ENCODE measurements at regions not wholly inside any gene's neighbourhood (a gene's known extent, or its start where the extent isn't known, plus 50 kb on each side); places are given as distances from the start of the nearest gene placed in this dataset.

DNA sequence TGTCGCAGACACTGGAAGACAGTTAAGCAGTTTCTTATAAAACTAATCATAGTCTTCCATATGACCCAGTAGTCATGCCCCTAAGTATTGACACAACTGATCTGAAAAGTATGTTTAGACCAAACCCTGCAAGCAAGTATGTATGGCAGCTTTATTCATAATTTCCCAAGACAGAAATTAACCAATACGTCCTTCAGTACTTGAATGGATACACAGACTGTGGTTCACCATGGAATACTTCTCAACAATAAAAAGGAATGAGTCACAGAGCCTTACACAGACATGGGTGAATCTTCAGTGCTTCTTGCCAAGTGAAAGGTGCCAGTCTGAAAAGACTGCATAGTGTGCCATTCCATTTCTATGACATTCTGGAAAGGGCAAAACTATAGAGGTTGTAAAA is 50.2 kb upstream of the AKR1E2 start:
- DNase-seq (ENCODE audit: low read depth in 3 of 3): no peak

DNA sequence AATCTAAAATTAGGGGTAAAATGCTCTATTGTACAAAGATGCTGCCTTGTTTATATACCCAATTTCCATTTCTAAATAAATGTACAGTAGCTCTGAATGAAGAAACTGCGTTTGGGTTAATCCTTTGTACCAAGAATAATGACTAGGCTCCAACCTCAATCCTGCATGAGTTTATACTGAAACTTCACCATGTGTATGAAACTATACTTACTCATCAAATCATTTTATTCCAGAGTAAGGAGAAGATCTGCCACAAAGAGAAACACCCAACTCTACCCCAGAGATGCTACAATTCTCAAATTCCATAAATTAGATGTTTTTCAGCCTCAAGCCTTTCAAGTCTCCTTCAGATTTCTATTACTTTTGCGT is 53.8 kb upstream of the AKR1E2 start:
- DNase-seq (ENCODE audit: low read depth in 3 of 3): no peak

DNA sequence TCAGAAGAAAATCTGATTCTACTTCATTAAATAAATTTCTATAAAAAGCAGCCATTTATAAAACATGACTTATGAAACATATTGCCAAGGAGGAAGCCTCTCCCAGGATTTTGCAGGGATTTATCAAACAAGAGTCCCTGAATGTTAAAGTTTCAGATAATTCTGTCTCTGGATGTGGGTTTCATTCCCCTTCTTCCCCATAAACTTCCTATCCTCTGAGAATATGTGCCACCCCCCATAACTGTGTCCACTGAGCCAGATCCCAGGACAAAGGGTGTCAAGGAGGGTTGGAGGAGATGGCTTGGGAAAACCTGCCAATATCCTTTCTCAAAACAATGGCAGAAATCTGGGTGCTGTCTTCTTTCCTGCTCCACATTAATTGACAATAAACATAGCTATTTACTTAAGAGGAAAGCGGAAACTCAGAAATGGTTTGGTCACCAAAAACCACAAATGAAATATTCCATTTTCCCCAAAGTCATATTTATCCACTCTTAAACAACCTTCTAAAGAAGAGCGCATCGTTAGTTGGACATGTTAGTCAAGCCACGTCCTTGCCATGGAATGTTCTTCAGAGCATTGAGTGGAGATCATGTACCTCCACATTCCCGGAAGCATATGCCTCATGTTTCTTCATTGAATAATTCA is 54.3 kb upstream of the AKR1E2 start:
- no peak for DNase-seq (ENCODE audit: low read depth in 3 of 3)

DNA sequence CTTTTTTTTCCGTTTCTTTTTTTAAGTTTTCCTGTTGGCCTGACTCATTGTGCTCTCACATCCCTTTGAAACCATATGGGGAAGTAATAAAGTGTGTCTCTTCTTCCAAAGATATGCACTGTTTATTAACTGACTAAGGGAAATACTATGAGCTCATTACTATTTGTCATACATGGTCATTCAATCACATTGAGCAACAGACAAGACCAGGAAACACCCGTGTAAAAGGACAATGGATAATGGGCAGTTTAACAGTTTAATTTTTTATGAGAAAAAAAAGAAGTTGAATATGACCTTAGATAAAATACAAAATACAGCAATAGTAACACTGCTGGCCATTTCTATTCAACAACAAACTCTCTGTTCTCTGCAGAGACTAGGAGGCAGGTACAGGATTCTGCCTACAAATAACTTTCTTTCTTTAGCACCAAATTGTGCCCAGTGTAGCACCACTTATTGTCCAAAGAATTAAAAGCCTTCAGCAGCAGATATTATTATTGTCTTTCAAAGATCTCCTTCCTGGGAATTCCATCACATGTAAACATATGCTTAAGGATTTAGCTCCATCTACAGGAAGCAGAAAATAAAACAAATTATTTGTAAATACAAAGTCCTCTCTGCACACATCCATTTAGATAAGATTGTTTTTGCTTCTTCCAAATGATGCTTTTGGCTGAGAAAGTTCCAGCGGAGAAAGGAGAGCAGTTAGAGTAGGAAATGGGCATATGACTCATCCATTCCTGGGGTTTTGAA is 55.0 kb upstream of the AKR1E2 start:
- DNase-seq (ENCODE audit: low read depth in 3 of 3): no peak

DNA sequence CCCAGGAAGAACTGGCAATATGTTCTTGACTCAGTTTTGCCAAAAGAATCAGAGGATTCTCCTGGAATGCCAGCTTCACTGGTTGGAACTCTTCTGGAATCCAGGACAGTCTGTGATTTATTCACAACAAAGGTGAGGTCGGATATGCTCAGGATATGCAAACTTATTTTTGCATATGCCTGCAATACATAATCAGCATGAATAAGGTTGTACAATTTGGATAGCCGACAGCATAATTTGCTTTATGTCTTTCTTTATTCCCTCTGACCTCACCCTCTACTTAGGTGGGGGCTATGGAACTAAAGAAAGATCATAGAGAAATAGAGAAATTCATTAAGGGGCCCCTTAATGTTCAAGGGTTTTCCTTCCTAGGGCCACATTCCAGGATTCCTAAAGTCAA is 57.6 kb upstream of the AKR1E2 start:
- no peak for DNase-seq (ENCODE audit: low read depth in 3 of 3)

DNA sequence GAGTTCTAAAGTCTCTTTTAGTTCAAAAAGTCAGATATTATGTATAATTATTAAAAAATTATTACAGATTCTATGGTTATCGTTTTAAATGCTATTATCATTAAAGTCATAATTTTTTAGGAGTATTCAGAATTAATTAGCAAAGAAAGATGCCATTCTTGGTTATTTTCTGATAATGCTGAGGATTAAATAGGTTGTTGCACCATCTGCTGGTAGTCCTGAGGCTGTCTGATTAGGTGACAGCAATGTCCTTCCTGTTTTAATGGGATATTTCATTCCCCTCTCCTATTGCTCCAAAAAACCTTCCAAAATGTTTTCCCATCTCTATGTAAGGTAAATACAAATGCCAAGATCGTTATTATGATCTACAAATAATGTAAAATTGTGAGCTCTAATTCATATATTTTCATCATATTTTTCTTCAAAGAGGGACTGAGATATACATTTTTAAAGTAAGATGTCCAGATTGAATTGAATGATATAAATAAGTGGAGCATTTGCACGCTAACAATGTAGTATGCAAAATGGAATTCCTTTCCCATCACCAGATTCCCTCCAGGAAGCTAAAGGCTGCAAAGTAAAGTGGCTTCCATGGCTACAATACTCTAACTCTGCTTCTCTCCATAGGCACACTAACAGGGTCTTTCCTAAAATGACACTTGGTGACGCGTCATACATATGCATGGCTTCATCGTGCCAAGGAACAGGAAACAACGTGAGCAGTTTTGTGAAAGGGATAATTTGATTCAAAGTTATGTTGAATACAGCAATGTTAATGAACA is 58.8 kb upstream of the AKR1E2 start:
- DNase-seq (ENCODE audit: low read depth in 3 of 3): no peak

DNA sequence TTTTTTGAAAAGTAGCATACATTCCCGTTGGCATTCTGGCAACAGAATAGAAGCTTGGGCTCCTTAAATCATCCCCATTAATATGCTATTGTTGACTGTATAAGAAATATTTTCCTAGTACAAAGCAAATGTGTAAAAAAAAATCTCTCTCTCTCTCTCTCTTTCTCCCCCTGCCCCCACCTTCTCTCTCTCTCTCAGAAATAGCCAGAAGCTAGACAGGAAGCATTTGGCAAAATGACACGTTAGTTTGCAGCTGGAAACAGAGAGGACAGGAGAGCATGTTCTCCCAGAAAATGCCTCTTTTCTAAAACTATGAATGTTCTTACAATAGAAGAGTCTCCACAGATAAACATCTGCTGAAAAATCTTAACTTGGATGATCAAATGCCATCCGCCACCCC is 59.6 kb upstream of the AKR1E2 start:
- no peak for DNase-seq (ENCODE audit: low read depth in 3 of 3)

DNA sequence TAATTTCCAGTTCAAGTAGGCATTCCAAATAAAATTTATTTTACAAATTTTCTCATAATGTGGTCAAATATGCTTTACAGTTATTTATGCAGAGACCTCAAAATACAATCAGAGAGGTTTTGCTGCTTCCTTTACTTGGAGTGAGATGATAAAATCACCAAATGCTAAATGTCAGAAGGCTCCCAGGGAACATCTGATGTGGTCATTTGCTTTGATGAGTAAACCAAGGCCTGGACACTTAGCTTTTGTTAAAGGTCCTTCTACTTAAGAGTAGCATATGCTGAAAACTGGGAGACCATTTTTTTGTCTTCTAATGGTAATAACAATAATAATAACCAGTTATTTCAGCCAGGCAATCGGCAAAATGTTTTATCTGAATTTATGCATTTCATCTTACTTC is 60.6 kb upstream of the AKR1E2 start:
- DNase-seq (ENCODE audit: low read depth in 3 of 3): no peak

DNA sequence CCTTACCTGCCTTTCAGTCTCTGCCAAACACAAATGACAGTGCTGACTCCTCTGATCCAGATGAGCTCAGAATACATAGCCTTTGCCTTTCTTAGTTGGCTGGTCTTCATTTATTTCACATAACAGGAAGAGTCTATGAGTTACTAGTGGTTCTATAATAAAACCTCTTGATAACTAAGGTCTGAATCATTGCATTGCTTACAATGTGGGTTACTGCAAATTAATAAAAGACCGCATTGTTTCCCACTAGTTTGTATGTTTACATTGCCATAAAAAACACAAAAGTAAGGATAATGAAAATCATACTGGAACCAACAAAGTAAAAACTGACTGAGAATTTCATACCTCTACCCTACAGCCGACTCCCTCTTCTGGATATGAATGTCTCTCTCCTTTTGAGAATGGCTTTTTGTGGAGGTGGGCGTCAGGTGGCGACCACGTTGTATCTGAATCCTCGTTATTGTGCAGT is 62.0 kb upstream of the AKR1E2 start:
- DNase-seq (ENCODE audit: low read depth in 3 of 3): no peak

DNA sequence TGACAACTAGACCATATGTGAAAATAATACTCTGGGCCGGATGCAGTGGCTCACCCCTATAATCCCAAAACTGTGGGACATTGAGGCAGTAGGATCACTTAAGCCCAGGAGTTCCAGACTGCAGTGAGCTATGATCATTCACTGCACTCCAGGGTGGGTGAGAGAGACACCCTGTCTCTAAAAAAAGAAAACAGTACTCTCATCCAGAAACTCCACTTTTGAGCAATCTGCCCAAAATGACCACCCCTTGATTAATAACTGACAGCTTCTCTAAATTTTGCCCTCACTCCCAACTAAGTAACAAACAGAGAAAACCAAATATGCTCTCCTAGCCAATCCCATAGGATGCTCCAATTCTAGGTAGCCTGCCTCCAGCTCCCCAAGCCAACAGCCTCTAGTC is 62.5 kb upstream of the AKR1E2 start:
- no peak for DNase-seq (ENCODE audit: low read depth in 3 of 3)

DNA sequence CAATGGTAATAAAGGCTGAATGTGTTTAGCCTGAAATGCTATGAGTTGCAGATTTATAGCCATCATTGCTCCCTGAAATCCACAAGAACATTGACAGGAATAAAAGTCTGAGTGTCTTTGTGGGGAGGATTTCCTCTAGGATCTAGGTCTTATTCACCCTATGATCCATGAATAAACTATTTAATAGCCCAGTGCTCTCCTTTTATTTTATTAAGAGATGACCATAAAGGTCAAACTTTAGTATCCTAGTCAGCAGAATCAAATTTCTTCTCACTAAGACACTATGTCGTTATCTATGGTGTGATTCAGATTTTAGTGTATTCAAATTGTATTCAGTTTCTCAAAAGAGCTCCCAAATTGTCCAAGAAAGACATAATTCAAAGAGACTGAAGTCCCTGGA is 67.8 kb upstream of the AKR1E2 start:
- no peak for DNase-seq (ENCODE audit: low read depth in 3 of 3)

DNA sequence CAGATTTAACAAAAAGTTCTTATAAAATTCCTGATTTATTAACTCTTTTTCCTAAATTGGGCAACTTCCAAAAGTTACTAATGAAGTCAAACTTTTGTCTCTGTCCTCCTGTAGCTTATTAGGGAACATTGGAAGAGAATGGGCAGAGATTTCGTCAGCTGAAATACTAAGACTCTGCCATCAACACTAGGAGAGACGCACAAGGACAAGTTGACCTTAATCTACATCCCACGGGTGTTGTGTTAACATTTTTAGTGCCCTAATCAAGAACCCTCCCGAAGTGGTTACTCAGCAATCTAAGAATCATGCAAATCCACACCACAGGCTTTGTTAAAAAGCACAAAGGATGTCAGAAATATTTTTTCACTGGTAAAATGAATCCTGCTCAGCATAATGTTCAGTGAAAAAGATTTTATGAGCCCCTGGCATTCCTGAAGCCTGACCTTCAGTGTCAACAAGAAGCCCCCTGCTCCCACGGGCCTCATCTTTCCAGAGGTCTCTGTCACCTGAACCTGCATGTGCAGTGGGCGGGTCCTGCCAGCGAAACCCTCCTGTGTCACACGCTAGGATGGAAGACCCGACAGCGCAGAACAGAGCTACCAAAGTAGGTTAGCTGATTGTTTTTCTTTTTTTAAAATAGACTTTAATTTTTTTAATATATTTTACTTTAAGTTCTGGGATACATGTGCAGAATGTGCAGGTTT is 70.6 kb upstream of the AKR1E2 start:
- no peak for DNase-seq (ENCODE audit: low read depth in 3 of 3)

DNA sequence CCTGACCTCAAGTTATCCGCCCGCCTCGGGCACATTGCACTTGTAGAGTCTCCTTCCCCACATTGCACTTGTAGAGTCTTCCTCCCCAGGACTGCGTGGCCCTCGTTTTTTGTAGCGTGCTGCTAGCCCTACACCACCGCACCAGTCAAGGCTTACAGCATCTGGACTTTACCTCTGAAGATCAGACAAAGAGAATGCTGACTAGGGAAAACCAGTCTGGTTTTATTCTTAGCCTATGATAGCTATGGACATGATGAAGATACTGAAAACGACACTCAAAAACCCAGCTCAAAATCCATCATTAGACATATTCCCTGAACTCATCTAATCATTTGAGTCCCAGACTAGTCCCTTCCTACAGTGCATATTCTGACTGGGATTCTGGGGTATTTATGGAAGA is 71.9 kb upstream of the AKR1E2 start:
- no peak for DNase-seq (ENCODE audit: low read depth in 3 of 3)

DNA sequence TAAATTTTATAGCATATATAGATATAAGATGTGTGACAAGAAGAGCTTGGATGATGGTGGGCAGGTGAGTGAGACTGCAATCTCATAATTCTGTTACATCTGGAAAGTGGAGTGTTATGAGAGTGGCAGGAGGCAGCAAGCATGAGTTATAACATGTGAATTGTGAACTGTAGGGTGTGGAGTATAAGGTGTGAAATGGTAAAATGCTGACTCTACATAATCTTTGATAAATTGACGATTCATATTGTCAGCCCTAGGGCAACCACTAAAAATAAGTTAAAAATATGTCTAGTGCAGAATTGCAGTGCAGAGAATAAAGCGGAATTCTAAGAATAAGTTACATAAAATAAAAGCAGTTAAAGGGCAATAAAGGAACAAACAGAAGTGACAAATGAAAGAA is 74.8 kb upstream of the AKR1E2 start:
- no peak for DNase-seq (ENCODE audit: low read depth in 3 of 3)

DNA sequence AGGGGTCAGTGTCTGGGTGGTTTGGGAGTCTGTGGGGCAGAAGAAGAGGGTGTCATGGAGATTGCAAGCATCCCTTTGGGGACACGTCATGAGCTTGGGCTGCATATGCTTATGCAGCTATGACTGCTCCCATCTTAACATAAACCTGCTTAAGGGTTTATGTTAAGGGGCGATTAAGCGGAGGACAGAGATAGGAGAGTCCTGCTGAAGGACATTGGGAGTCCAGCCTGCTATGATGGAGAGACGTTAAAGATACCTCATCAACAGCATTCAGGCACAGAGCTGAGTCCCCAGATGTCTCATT is 76.8 kb upstream of the AKR1E2 start:
- no peak for DNase-seq (ENCODE audit: low read depth in 3 of 3)

DNA sequence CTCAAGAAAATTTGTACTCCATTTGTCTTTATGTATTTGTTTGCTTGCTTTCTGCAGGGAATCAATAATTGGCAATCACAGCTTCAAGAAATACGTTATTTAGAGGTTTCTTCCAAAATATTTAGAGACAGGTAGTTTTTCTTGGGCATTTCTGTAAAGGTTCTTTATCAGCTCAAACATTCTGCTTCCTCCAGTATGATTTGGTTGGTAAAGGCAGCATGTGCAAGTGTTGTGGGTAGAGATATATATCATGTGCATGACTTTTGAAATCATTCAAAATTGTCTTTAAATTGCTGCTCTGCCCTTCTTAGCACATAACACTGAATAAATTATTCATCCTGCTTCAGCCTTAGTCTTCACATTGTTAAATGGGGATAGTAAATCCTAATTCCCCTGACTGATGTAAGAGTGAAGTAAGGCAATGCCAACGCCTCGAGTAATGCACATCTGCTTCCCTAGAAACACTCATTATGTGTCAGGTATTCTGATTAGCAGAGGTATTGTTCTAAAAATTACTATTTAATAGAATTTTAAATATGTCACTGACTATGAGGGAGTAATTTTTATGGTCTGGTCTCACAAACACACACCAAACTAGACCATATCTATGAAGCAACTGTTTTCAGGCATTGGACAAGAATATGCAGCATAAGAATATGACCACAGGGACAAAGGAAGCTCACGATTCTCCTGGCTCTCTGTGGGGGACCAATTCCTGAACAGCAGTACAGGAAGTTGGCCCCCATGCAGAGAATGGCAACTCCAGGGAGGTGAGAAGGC is 77.3 kb upstream of the AKR1E2 start:
- no peak for DNase-seq (ENCODE audit: low read depth in 3 of 3)

DNA sequence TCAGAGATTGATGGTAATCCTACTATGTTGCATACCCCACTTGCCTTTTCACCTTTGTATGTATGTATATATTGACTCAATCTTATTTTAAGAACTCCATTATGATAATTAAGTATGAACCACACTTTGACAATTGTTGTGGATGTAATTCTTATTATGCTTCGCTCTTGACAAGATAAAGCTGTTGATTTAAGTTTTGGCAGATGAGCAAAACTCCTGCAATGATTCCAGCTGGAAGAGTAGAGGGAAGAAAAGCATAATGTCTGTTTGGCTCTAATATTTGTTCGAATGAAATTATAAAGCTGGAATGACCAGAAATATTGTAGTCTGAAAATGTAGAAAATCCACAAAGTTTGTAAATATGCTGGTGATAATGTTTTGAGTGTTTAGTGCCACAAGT is 83.8 kb upstream of the AKR1E2 start:
- DNase-seq (ENCODE audit: low read depth in 3 of 3): no peak

DNA sequence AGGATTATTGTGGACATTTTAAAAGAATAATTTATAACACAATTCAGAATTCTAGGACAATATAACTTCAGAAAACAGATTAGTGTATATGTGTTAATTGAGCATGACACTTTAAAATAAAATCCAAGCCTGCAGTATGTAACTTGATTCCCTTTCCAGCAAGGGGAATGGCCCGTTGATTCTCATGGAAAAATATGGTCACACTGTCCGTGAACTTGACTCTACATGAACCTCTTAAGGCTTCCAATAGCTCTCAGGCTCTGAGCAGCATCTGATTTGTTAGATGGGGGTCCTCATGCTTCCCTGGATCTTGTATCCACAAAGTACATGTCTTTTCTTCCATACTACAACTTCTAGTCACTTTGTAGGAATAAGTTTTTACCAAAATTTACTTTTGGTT is 85.5 kb upstream of the AKR1E2 start:
- no peak for DNase-seq (ENCODE audit: low read depth in 3 of 3)

DNA sequence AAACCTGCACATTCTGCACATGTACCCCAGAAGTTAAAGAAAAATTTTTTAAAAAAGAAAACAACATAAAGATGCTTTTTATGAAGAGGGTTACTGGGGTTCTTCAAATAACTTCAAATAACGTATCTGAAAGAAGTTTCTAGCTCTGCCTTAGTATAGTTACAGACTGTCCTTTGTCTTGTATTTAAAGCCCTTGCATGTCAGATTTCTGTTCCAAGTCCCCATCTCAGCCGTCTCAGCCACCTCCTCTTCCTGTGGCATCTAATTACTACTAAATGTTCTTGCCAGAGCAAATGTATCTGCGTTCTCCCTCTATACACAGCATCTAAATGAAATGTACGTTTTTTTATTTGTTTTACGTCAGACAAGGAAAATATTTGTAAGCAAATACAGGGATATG is 89.4 kb upstream of the AKR1E2 start:
- no peak for DNase-seq (ENCODE audit: low read depth in 3 of 3)

DNA sequence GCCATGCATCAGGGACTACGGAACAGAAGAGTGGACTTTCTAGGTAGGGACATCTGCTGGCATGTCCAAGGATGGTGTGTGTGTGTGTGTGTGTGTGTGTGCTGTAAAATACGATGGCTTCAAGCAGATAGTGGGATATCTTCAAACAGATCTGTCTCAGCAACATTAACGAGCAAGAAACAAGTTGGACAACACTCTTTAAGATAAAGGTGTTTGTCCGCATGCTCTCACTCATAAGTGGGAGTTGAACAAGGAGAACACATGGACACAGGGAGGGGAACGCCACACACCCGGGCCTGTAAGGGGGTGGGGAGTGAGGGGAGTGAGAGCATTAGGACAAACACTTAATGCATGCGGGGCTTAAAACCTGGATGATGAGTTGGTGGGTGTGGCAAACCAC is 89.8 kb upstream of the AKR1E2 start:
- no peak for DNase-seq (ENCODE audit: low read depth in 3 of 3)

DNA sequence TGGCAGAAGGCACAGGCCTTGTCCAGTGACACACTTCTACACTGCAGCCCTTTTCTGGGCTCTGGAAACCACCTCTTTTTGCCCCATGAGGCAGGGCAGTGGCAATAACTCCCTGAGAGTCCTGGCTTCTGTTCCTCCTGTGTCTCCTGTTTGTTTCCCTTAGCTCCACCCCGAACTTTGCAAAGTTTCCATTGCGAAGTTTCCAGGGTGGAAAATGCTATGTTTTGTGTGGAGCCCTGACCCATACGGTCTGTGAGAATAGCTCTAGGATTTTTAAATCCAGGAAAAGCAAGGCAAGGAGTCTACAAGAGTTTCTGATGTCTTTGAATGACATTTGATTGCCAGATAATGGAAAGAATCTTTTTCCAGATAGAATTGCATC is 92.2 kb upstream of the AKR1E2 start:
- DNase-seq (ENCODE audit: low read depth in 3 of 3): no peak

Data from stimulated activated CD4-positive, alpha-beta T cell treated with anti-CD3 and anti-CD28 coated beads, TNF-alpha, amount 100 ng/mL, for 4 hours (primary cell).